Transverse colon (tissue), 4 donors: ENCODE measurements at regions not wholly inside any gene's neighbourhood (a gene's known extent, or its start where the extent isn't known, plus 50 kb on each side); places are given as distances from the start of the nearest gene placed in this dataset.

Experiments
- CTCF ChIP-seq, 5 experiments: fragments of 200-600 bp in 3 of 5; fragments of 450-650 bp in 2 of 5; sonication (generic) in 3 of 5; IDR thresholded peaks; 1 replicate in 2 of 5; 2 replicates in 3 of 5; pipeline ENCODE4 v1.5.1; 2016 to 2017; ENCODE audit warnings: antibody characterized with exemption in 5 of 5, inconsistent platforms in 3 of 5, mild to moderate bottlenecking in 2 of 5, moderate library complexity in 1 of 5
- POLR2A ChIP-seq: fragments of 450-650 bp; IDR thresholded peaks from one replicate; pipeline ENCODE4 v1.6.1; 2016; ENCODE audit warnings: antibody characterized with exemption, mild to moderate bottlenecking, moderate library complexity
- POLR2AphosphoS5 ChIP-seq, 3 donors: sonication (generic); formaldehyde crosslinking; IDR thresholded peaks; one replicate each; pipeline ENCODE4 v1.6.1; 2016; ENCODE audit warnings: antibody characterized with exemption in 3 of 3

- TF ChIP-seq CTCF (IDR thresholded peaks at IDR 0.05) (no peak), POLR2A (no peak), POLR2AphosphoS5 (IDR thresholded peaks at IDR 0.05) (no peak)
These were observed 50.2 kb upstream of the PIK3CG start for GRCh38 chr7:106814887-106815286.
